ENCODE measurements at regions not wholly inside any gene's neighbourhood (a gene's known extent, or its start where the extent isn't known, plus 50 kb on each side); places are given as distances from the start of the nearest gene placed in this dataset.
"Not testable (repeated sequence)": the region's sequence is repeated elsewhere in the genome, so short reads cannot be mapped to it uniquely, and the experiment has no call there.

DNA sequence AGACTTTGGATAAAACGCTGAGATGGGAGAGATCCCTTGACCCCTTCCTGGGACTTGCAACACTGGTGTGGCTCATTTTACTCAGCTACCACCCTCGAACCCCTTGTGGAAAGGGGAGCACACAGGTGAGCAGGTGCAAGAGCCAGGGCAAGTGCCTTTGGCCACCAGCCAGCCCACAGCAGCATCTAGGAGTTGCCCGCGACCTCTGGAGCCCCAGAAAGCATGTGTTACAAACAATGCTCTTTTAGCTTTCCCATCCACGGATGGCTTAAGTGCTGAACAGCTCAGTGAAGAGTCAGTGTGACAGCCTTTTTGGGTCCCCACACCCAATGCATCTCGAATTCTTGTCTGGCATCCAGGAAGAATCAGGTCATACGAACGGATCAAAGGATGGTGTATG, 197.8 kb downstream of the MEMO1 start:
- DNase-seq = no peak

DNA sequence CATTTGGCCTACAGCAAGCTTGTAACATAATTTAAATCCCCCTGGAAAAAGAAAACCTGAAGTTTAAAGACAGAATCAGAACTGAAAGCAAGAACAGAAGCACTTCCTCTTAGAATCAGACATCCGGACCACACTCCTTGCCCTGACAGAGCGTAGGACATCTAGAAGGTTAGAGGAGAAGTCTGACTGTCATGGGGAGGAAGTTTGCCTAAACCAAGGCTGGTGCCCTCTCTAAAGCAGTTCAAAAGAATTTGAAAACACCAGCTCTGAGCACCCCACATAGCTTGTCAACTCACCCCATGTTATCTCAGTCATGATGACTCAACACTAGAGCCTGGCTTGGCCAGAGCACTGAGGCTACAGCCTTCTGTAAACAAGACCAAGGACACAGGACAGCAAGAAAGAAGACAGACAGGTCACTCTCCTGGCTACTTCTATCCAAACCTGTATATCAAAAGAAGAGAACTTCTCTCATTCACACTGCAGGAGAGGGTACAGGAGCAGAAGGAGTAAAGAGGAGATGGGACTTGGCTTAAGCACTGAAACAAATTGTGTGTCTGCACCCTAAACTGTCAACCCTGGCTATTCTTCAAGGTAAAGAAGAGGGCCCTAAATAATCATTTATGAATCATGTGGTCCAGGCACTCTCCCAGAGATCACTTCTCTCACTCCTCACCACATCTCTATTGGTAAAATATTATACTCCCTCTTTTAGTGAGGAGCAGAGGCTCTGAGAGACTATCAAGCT, 198.6 kb downstream of the MEMO1 start:
- peak in 1 of 14 donors; percentile 1 for DNase-seq

DNA sequence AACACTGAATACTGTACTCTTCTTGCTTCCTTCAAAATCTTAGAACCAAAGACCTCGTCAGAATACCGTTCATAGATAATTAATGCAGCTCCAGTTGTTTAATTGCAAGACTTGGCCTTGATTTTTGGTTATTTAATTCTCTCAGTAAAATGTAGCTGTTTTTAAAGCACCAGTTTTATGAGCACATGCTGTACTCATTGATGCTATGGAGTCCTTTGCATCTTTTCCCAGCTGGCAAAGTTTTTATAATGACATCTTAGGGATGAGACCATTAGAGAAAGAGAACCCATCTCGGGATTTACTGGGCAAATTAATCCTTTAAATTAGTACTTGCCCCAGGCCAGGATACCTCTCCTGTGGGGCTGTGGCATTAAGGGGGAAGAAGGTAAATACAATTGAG, 199.3 kb downstream of the MEMO1 start:
- DNase-seq = no peak

DNA sequence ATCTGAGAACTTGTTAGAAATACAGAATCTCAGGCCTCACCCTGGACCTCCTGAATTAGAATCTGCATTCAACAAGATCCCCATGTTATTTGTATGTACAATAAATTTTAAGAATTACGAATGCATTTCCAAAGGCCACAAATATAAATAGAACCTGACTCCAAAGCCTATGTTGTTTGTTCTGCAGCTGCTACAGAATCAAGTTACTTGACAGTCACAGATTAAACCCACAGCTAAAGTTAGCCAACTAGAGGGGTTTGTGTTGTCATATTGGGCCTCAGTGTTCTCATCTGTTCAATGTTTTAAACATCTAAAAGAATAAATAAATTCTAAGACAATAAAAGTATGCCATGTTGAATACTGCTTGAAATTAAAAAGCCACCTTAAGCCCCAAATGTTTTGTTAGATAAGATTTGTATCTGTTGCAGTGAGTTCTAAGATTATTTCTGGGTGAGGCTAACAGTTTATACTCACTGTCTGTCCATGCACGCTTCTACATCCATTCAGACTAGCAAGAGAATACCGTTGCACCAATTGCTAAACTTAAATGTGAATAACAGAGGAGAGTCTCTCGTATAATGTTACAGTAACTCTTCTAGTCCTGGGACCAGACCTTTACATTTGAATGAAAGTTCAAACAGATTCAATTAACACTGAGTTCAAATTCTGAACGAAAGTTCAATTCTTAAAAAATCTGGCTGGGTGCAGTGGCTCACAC, 200.4 kb downstream of the MEMO1 start:
- no peak for DNase-seq

DNA sequence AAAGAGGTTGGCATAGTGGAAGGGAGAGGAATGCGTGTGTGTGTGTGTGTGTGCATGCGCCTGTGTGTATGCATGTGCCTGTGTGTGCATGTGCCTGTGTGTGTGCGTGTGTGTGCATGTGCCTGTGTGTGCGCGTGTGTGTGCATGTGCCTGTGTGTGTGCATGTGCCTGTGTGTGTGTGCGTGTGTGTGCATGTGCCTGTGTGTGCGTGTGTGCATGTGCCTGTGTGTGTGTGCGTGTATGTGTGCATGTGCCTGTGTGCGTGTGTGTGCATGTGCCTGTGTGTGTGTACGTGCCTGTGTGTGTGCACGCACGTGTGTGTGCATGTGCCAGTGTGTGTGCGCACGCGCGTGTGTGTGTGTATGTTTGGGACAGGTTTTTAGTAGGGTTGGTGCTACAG, 205.1 kb downstream of the MEMO1 start:
- DNase-seq = no peak

DNA sequence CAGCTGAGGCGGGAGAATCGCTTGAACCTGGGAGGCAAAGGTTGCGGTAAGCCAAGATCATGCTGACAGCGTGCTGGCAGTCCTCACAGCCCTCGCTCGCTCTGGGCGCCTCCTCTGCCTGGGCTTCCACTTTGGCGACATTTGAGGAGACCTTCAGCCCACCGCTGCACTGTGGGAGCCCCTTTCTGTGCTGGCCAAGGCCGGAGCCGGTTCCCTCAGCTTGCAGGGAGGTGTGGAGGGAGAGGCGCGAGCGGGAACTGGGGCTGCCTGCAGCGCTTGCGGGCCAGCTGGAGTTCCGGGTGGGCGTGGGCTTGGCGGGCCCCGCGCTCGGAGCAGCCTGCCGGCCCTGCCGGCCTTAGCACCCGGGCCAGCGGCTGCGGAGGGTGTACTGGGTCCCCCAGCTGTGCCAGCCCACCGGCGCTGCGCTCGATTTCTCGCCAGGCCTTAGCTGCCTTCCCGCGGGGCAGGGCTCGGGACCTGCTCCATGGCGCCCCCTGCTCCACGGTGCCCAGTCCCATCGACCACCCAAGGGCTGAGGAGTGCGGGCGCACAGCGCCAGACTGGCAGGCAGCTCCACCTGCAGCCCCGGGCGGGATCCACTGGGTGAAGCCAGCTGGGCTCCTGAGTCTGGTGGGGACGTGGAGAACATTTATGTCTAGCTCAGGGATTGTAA, 207.2 kb downstream of the MEMO1 start:
- DNase-seq = not testable (repeated sequence)

DNA sequence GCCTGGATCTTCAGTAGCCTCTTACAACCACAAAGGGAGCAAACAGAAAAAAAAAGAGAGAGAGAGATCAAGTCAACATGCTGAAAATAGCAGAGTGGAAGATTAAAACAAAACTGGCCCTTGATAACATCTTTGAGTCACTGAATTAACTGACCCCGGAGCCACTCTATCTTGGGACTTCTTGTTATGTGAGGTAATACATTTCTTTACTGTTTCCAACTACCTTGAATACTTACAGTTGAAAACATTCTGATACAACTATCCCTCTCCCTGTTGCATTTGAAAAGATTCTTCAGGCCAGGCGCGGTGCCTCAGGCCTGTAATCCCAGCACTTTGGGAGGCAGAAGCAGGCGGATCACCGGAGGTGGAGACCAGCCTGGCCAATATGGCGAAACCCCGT, 208.1 kb downstream of the MEMO1 start:
- DNase-seq = no peak

DNA sequence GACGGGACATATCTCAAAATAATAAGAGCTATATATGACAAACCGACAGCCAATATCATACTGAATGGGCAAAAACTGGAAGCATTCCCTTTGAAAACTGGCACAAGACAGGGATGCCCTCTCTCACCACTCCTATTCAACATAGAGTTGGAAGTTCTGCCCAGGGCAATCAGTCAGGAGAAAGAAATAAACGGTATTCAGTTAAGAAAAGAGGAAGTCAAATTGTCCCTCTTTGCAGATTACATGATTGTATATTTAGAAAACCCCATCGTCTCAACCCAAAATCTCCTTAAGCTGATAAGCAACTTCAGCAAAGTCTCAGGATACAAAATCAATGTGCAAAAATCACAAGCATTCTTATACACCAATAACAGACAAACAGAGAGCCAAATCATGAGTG, 211.5 kb downstream of the MEMO1 start:
- DNase-seq = not testable (repeated sequence)

DNA sequence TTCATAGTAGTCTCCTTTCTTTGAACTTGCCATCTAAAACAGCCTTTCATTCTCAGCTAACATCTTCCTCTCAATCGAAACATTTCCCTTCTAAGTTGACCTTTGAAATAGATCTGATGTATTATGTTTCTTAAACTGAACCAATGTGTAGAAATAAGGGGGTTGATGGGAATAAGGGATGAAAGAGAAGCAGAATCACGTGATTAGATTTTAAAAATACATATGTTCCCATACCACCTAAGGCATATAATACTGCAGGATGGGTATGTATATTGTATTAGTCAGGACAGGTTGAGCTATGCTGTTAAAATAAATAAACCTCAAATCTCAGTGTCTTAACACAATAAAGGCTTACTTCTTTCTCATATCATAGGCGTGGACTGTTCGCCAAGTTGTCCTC, 207.5 kb upstream of the SRD5A2 start:
- DNase-seq = no peak

DNA sequence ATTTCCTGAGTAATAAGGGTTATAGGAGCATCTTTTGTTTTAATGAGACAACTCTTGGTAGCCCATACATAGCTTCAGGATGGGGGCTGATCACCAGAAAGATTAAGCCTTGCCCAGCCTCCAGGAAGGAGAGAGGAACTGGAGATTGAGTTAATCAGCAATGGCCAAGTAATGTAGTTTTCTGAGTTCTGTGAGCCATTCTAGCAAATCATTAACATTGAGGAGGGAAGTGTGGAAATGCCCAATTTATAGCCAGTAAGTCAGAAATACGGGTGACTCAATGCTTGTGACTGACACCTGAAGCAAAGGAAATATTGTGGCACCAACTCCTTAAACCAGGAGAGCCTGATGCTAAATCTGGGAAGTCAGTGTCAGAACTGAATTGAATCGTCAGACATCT, 205.1 kb upstream of the SRD5A2 start:
- DNase-seq = no peak

DNA sequence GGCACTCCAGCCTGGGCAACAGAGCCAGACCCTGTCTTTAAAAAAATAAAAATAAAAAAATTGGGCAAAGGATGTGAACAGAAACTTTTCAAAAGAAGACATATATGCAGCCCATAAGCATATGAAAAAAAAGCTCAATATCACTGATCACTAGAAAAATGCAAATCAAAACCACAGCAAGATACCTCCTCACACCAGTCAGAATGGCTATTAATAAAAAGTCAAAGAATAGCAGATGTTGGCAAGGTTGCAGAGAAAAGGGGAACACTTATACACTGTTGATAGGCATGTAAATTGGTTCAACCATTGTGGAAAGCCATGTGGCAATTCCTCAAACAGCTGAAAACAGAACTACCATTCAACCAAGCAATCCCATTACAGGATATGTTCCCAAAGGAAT, 204.1 kb upstream of the SRD5A2 start:
- no peak for DNase-seq

DNA sequence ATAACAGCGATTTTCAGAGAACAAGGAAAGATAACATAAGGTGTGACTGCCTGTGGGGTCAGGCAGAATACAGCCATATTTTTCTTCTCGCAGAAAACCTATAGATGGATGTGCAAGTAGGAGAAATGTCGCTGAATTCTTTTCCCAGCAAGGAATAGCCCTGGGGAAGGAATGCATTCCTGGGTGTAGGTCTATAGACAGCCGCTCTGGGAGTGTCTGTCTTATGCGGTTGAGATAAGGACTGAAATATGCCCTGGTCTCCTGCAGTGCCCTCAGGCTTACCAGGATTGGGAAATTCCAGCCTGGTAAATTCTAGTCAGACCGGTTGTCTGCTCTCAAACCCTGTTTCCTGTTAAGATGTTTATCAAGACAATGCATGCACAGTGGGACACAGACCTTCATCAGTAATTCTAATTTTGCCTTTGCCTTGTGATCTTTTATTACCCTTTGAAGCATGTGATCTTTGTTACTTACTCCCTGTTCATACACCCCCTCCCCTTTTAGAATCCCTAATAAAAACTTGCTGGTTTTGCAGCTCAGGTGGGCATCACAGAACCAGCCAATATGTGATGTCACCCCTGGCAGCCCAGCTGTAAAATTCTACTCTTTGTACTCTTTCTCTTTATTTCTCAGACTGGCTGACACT, 202.8 kb upstream of the SRD5A2 start:
- DNase-seq = not testable (repeated sequence)

DNA sequence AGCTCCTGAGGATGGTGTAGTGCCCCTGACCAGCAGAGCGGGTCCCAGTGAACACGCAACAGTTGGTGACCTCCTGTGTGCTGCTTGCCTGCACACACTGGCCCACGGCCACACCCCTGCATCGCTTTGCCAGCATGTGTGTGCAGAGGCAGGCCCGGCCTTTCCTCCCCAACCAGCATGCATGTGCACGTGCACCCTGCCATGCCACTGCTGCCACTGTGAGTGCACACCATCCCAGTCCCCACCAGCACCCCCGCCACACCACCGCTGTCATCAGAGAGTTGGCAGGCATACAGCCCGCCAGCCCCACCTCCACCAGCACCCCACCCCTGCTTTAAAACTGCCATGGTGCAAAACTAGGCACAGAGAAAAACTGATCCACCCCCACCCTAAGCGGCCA, 197.4 kb upstream of the SRD5A2 start:
- no peak for DNase-seq

DNA sequence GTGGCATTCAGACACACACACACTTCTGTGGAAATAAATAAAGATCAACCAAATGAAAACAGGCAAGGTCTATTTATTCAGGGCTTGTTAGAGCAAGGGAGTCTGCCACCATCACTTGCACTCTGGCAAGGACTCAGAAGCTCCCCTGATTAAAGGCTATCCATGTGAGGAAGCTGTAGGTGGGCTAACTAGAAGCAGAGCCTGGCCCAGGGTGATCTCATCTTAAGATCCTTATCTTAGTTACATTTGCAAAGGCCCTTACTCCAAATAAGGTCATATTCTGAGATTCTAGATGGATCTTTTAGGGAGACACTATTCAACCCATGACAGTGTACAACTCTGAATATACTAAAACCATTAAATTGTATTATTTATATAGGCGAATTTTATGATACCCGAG, 190.0 kb upstream of the SRD5A2 start:
- no peak for DNase-seq

DNA sequence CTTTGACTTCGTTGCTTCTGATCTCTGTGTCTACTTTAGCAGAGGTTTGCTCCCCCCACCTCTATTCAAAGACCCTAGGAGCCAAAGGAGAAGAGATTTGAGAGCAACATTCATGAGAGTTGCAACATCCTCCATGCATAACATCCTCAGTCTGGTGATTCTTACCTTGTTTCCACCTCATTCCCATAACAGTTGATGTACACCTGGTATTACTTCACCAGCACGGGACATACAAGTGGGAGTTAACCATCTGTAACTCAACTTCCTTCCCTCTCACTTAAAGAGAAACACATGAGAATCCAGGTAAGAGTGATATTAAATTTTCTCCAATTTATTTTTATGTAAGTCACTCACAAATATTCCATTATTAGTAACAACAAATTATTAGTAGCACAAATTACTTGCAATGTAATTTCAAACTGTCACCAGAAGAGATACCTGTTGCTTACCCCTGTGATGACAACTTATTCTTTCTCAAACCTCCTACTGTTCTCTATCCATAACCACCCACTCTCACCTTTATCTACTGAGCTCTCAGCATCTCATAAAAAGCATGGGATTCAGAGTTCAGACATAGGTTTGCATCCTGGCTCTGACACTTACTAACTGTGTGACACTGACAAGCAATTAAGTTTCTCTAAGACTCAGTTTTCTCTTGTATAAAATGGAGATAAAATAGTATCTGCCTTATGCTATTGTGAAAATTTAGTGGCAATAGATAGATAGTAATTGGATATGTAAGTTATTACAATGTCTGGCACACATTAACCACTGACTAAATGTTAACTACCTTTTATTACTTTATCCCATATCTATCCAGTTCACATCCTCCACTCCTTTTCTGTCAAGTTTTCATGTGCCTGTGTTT, 184.6 kb upstream of the SRD5A2 start:
- no peak for DNase-seq

DNA sequence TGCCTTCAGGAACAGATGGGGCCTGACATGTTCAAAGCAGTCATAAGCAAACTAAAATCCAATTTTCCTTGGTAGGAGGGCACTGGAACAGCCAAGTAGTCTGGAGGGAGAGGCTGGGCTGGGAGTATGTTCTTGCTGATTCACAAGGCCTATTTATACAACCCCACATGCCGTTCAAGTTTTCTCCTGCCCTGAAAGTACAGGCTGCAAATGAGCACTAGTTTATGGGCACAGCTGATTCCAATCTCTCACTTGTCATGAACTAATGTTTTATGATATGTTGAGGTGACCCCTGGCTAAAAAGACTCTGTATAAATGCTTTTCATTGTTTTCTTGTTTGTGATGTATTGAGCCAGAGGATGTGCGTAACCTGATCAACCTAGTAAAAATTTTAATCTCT, 183.4 kb upstream of the SRD5A2 start:
- DNase-seq = no peak

DNA sequence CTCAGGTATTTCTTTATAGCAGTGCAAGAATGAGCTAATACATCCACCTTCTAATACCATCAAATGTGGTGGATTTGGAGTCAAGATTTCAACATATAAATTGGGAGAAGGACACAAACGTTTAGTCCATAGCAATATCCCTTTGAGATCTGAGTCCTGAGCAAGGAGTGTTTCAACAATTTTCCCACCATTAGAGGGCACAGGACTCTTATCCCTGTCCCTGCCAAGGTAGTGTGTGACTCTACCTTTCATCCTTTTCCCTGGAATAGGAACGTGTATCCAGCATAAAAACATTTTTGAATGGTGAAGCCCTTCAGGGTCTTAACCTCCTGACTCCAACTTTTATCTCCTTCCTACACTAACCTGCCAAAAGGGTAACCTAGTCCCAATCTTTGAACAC, 181.3 kb upstream of the SRD5A2 start:
- DNase-seq = no peak

DNA sequence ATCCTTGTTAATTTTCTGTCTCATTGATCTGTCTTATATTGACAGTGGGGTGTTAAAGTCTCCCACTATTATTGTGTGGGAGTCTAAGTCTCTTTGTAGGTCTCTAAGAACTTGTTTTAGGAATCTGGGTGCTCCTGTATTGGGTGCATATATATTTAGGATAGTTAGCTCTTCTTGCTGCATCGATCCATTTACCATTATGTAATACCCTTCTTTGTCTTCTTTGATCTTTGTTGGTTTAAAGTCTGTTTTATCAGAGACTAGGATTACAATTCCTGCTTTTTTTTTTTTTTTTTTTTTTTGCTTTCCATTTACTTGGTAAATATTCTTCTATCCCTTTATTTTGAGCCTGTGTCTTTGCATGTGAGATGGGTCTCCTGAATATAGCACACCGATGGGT, 176.6 kb upstream of the SRD5A2 start:
- DNase-seq = not testable (repeated sequence)

DNA sequence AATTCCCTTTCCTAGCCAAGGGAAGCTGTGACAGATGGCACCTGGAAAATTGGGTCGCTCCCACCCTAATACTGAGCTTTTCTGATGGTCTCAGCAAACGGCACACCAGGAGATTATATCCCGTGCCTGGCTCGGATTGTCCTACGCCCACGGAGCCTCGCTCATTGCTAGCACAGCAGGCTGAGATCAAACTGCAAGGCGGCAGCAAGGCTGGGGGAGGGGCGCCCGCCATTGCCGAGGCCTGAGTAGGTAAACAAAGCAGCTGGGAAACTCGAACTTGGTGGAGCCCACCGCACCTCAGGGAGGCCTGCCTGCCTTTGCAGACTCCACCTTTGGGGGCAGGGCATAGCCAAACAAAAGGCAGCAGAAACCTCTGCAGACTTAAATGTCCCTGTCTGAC, 168.0 kb upstream of the SRD5A2 start:
- not testable (repeated sequence) for DNase-seq

DNA sequence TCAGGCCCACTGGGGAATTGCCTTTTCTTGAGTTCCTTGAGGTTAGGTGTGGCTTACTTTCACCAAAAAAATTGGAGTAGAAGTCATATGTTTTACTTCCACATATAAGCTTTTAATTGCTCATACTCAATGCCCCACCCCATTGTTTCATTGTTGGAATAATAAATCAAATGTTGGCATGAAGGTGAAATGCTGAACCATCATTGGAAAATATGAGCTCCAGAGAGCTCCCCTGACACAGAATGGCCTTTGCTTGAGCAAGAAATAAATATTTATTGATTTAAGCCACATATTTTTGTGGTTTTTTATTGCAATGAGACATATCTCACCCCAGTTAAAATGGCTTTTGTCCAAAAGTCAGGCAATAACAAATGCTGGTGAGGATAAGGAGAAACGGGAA, 167.3 kb upstream of the SRD5A2 start:
- DNase-seq = no peak

DNA sequence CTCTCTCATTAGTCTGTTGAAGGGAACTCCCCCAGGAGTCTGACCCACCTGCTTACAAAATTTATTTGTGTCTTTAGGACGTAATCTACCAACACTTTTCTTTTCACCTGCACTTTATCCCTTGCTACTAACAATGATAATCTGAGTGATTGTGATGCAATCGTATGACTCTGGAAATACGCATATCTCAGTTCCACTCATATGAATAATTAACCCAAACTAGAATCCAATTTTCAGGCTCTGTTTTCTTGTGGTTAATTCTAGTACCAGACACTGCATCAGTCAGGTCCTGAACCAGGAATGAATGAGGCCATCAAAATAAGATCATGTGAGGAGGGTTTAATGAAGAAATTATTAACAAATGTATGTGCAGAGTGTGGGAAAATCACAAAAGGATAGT, 158.4 kb upstream of the SRD5A2 start:
- DNase-seq = no peak

Data from C1 segment of cervical spinal cord (tissue), 14 donors.